SK-N-SH treated with all-trans-retinoic acid at 6 μM for 48 hours (cell line): ENCODE measurements at regions not wholly inside any gene's neighbourhood (a gene's known extent, or its start where the extent isn't known, plus 50 kb on each side); places are given as distances from the start of the nearest gene placed in this dataset.

Experiments
- ATAC-seq: fragments of 200-7000 bp; cut with Tn5 transposase; 3 replicates; pipeline ENCODE4 v1.9.1; 2020; ENCODE audit warnings: mild to moderate bottlenecking, moderate library complexity
- ARNTL ChIP-seq: fragments of 450-650 bp; formaldehyde crosslinking; IDR thresholded peaks from 2 replicates; pipeline ENCODE4 v1.5.0; 2020; ENCODE audit warnings: low read depth, mild to moderate bottlenecking, moderate library complexity, borderline replicate concordance
- BACH2 ChIP-seq: fragments of 250-450 bp; sonication (Bioruptor Pico); IDR thresholded peaks from 2 replicates; pipeline ENCODE4 v1.9.0; 2021; ENCODE audit warnings: mild to moderate bottlenecking, borderline replicate concordance
- CSDC2 ChIP-seq: fragments of 250-450 bp; sonication (Bioruptor Pico); IDR thresholded peaks from 2 replicates; pipeline ENCODE4 v1.5.0; 2020; ENCODE audit warnings: mild to moderate bottlenecking, moderate library complexity
- ESRRG ChIP-seq: fragments of 250-450 bp; sonication (Bioruptor Pico); IDR thresholded peaks from 2 replicates; pipeline ENCODE4 v1.6.1; 2021; ENCODE audit warnings: mild to moderate bottlenecking
- GLIS3 ChIP-seq: fragments of 250-450 bp; sonication (Bioruptor Pico); IDR thresholded peaks from 2 replicates; pipeline ENCODE4 v1.5.0; 2020; ENCODE audit warnings: mild to moderate bottlenecking, moderate library complexity
- ISL1 ChIP-seq: fragments of 250-450 bp; sonication (Bioruptor Pico); IDR thresholded peaks from 2 replicates; pipeline ENCODE4 v2.1.2; 2022; ENCODE audit warnings: mild to moderate bottlenecking, moderate library complexity
- OSR1 ChIP-seq: fragments of 250-450 bp; sonication (Bioruptor Pico); IDR thresholded peaks from 2 replicates; pipeline ENCODE4 v1.8.0; 2022; ENCODE audit warnings: moderate library complexity, mild to moderate bottlenecking, inconsistent platforms
- PPARA ChIP-seq: fragments of 250-450 bp; sonication (Bioruptor Pico); IDR thresholded peaks from 2 replicates; pipeline ENCODE4 v1.5.0; 2020; ENCODE audit warnings: mild to moderate bottlenecking, borderline replicate concordance
- RARB ChIP-seq: fragments of 250-450 bp; sonication (Bioruptor Pico); IDR thresholded peaks from 2 replicates; pipeline ENCODE4 v1.8.0; 2021; ENCODE audit warnings: mild to moderate bottlenecking, moderate library complexity
- SNAI2 ChIP-seq: fragments of 250-450 bp; sonication (Bioruptor Pico); IDR thresholded peaks from 2 replicates; pipeline ENCODE4 v1.5.0; 2020; ENCODE audit warnings: mild to moderate bottlenecking, moderate library complexity
- TCF4 ChIP-seq: fragments of 250-450 bp; sonication (Bioruptor Pico); IDR thresholded peaks from 2 replicates; pipeline ENCODE4 v1.8.0; 2021; ENCODE audit warnings: mild to moderate bottlenecking, moderate library complexity, borderline replicate concordance
- TOX ChIP-seq: fragments of 250-450 bp; sonication (Bioruptor Pico); IDR thresholded peaks from 2 replicates; pipeline ENCODE4 v1.8.0; 2021; ENCODE audit warnings: mild to moderate bottlenecking, moderate library complexity, borderline replicate concordance
- ZC3H10 ChIP-seq: fragments of 250-450 bp; sonication (Bioruptor Pico); IDR thresholded peaks from 2 replicates; pipeline ENCODE4 v1.5.1; 2021; ENCODE audit warnings: mild to moderate bottlenecking, moderate library complexity
- ZFP3 ChIP-seq: fragments of 250-450 bp; sonication (Bioruptor Pico); IDR thresholded peaks from 2 replicates; pipeline ENCODE4 v1.5.0; 2020; ENCODE audit warnings: mild to moderate bottlenecking, moderate library complexity
- ZFP30 ChIP-seq: fragments of 450-650 bp; formaldehyde crosslinking; IDR thresholded peaks from 2 replicates; pipeline ENCODE4 v1.5.0; 2022; ENCODE audit warnings: mild to moderate bottlenecking, moderate library complexity
- ZNF565 ChIP-seq: fragments of 450-650 bp; formaldehyde crosslinking; conservative IDR thresholded peaks from 2 replicates; pipeline ENCODE4 v1.5.0; 2020; ENCODE audit warnings: low read depth, mild to moderate bottlenecking, moderate library complexity
- ZNF8 ChIP-seq: fragments of 450-650 bp; formaldehyde crosslinking; IDR thresholded peaks from 2 replicates; pipeline ENCODE4 v1.5.0; 2020; ENCODE audit warnings: mild to moderate bottlenecking, moderate library complexity
- TF ChIP-seq, protein P1 (sequence below): fragments of 250-450 bp; sonication (Bioruptor Pico); IDR thresholded peaks from 2 replicates; pipeline ENCODE4 v1.8.0; 2020; ENCODE audit warnings: mild to moderate bottlenecking, moderate library complexity, borderline replicate concordance
- TF ChIP-seq, protein P2 (sequence below): fragments of 250-450 bp; sonication (Bioruptor Pico); IDR thresholded peaks from 2 replicates; pipeline ENCODE4 v1.5.1; 2020; ENCODE audit warnings: low read depth, mild to moderate bottlenecking, moderate library complexity
- TF ChIP-seq, protein P3 (sequence below): fragments of 250-450 bp; sonication (Bioruptor Pico); IDR thresholded peaks from 2 replicates; pipeline ENCODE4 v1.8.0; 2021; ENCODE audit warnings: low read depth, mild to moderate bottlenecking, moderate library complexity, borderline replicate concordance

DNA sequence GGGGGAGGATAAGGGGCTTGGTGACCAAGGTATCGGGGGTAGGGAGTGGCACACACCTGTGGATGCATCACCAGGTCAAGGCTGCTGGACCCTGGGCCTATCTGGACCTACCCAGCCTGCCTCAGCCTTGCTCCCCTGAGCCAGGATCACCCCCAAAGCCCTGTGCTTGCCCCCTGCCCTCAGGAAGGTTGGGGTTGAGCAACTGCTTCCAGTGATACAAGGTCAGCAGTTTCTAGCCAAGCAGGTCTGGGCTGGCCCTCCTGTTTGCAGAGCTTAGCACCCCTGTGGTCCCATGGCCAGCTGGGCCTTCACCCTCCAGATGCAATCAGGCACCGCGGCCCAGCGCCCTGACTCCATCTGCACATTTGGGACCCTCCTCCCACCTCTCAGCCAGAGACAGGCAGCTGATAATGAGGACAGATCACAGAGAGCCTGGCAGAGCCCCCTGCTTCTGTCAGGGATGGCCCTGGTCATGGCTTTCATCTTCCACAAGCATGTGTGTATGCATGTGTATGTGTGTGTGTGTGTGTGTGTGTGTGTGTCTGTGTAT, 154.6 kb downstream of the TFCP2L1 start:
- TF ChIP-seq ESRRG (CRISPR knock-in tag) (no peak), SNAI2 (no peak), ZNF8 (CRISPR knock-in tag) (no peak), BACH2 (no peak), ARNTL (CRISPR knock-in tag) (no peak), PPARA (no peak), ZC3H10 (no peak), ZNF565 (CRISPR knock-in tag) (no peak), CSDC2 (CRISPR knock-in tag) (no peak), RARB (CRISPR knock-in tag) (no peak)
- TF ChIP-seq, protein P1, sequence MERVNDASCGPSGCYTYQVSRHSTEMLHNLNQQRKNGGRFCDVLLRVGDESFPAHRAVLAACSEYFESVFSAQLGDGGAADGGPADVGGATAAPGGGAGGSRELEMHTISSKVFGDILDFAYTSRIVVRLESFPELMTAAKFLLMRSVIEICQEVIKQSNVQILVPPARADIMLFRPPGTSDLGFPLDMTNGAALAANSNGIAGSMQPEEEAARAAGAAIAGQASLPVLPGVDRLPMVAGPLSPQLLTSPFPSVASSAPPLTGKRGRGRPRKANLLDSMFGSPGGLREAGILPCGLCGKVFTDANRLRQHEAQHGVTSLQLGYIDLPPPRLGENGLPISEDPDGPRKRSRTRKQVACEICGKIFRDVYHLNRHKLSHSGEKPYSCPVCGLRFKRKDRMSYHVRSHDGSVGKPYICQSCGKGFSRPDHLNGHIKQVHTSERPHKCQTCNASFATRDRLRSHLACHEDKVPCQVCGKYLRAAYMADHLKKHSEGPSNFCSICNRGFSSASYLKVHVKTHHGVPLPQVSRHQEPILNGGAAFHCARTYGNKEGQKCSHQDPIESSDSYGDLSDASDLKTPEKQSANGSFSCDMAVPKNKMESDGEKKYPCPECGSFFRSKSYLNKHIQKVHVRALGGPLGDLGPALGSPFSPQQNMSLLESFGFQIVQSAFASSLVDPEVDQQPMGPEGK (CRISPR knock-in tag): no peak
- TF ChIP-seq, protein P2, sequence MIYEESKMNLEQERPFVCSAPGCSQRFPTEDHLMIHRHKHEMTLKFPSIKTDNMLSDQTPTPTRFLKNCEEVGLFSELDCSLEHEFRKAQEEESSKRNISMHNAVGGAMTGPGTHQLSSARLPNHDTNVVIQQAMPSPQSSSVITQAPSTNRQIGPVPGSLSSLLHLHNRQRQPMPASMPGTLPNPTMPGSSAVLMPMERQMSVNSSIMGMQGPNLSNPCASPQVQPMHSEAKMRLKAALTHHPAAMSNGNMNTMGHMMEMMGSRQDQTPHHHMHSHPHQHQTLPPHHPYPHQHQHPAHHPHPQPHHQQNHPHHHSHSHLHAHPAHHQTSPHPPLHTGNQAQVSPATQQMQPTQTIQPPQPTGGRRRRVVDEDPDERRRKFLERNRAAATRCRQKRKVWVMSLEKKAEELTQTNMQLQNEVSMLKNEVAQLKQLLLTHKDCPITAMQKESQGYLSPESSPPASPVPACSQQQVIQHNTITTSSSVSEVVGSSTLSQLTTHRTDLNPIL (CRISPR knock-in tag): no peak
- ATAC-seq: no peak; the same call in 2 of the 3 replicates

DNA sequence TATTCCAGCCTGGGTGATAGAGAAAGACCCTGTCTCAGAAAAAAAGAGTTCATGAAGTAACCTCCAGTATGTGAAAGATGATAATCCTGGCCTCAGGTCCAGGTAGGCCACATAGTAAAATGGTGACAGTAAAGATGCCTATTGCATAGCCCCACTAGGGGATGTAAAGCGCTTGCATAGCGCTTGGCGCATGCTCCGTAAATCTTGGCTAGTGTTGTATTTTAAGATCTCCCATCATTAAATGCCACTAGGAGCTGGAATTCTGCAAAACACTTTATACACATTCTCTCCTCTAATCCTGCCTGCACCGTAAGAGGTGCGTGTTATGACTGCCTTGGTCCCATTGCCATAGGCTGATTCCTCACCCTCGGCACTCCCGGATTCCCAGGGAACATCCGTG, 153.6 kb downstream of the TFCP2L1 start:
- no peak for ATAC-seq
- TF ChIP-seq ZFP3 (CRISPR knock-in tag): no peak
- no peak for TF ChIP-seq TOX (CRISPR knock-in tag)
- TF ChIP-seq ZFP30 (CRISPR knock-in tag): no peak

DNA sequence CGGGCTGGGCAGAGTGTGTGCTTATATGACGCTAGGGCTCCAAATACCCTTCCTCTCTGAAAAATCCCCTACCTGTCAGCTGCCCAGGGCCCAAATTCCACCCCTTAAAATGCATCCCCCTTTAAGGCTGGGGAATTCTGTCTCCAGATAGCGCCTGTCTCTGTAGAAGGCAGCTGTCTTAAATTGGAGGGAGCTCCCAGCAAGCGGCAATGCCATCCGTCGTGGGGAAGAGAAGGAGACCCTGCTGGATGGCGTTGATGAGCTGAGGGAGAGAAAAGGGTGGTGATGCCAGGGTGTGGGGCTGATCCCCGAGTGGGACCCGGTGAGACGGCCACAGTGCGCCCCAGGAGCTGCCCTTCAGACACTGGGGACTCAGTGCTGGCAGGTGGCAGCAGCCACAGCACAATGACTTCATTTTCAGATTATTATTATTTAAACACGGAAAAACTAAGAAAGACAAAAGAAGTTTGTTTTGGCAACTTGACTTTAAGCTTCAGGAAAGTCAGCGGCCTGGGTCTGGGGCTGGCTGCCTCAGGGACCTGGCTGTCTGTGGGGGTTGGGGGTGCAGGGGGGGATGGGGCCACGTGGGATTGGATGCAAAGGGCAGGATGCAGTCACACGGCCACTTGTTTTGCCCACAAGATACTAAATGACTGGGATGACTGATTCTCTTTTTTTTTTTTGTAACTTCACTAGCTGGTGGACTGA, 152.8 kb downstream of the TFCP2L1 start:
- TF ChIP-seq ZNF565 (CRISPR knock-in tag) (no peak), ZNF8 (CRISPR knock-in tag) (no peak), RARB (CRISPR knock-in tag) (no peak), TOX (CRISPR knock-in tag) (no peak), SNAI2 (no peak), ZC3H10 (no peak), ZFP3 (CRISPR knock-in tag) (no peak), CSDC2 (CRISPR knock-in tag) (no peak), GLIS3 (no peak), TCF4 (CRISPR knock-in tag) (no peak), OSR1 (CRISPR knock-in tag) (no peak), BACH2 (no peak), ZFP30 (CRISPR knock-in tag) (no peak), PPARA (no peak), ISL1 (CRISPR knock-in tag) (no peak), ARNTL (CRISPR knock-in tag) (no peak)
- TF ChIP-seq, protein P3, sequence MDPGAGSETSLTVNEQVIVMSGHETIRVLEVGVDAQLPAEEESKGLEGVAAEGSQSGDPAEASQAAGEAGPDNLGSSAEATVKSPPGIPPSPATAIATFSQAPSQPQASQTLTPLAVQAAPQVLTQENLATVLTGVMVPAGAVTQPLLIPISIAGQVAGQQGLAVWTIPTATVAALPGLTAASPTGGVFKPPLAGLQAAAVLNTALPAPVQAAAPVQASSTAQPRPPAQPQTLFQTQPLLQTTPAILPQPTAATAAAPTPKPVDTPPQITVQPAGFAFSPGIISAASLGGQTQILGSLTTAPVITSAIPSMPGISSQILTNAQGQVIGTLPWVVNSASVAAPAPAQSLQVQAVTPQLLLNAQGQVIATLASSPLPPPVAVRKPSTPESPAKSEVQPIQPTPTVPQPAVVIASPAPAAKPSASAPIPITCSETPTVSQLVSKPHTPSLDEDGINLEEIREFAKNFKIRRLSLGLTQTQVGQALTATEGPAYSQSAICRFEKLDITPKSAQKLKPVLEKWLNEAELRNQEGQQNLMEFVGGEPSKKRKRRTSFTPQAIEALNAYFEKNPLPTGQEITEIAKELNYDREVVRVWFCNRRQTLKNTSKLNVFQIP: no peak
- ATAC-seq: no peak

DNA sequence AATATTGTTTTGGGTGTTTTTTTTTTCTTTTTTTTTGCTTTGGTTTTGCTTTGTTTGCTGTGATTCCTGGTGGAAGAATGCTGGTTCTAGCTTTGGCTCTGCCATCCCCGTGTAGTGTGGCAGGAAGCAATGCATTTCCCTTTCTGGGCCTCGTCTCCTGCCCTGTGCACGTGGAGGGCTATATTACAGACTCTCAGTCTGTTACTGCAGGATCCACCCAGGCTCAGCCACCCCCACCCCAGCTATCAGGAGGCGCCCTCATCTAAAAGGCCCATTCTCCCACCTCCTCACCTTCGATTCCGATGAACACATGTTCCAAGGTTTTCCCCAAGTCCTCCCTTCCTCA, 152.3 kb downstream of the TFCP2L1 start:
- no peak for ATAC-seq
- TF ChIP-seq GLIS3 (no peak), ISL1 (CRISPR knock-in tag) (no peak), TCF4 (CRISPR knock-in tag) (no peak), OSR1 (CRISPR knock-in tag) (no peak), ZC3H10 (no peak), BACH2 (no peak), PPARA (no peak), ZFP30 (CRISPR knock-in tag) (no peak)
- TF ChIP-seq, protein P1 (CRISPR knock-in tag): no peak
